Endothelial cell of umbilical vein (primary cell): ENCODE measurements at regions not wholly inside any gene's neighbourhood (a gene's known extent, or its start where the extent isn't known, plus 50 kb on each side); places are given as distances from the start of the nearest gene placed in this dataset.

Source experiments
- BruUV-seq: library from RNA; stranded (reverse); fragments of 400-500 nt; replicated peaks from 2 replicates; lab custom pipeline; 2021; lab: Mats Ljungman, UMichigan
- CTCF ChIA-PET: fragments of 300-600, 350-600 bp; sonication (Branson Sonifier 250); formaldehyde crosslinking; loops from one replicate; lab custom pipeline; 2021; ENCODE audit warnings: antibody characterized with exemption, inconsistent platforms; lab: Charles Lee
- POLR2A ChIA-PET: fragments of 300-600, 350-600 bp; sonication (Branson Sonifier 250); formaldehyde crosslinking; loops from one replicate; lab custom pipeline; 2021; ENCODE audit warnings: antibody characterized with exemption, inconsistent platforms; lab: Charles Lee
- DNase-seq: peaks from one replicate; pipeline ENCODE4 v3.0.0-alpha.2; 2011; ENCODE audit warnings: low read depth, low spot score
- FAIRE-seq: peaks from 2 replicates; lab custom pipeline; 2011; peaks lifted over from hg19 to GRCh38; lab: Jason Lieb, UNC
- H2AFZ ChIP-seq: 2 replicates; pipeline ENCODE4 v1.6.0; 2012; ENCODE audit warnings: low read depth, low read length, control low read depth, inconsistent platforms
- H3K27ac ChIP-seq: 2 replicates; pipeline ENCODE4 v1.5.1; 2011; ENCODE audit warnings: low read depth, mild to moderate bottlenecking, control low read depth, low read length, moderate library complexity; ENCODE audit not compliant: insufficient read depth
- H3K27me3 ChIP-seq, 2 experiments: 2 replicates each; pipeline versions ENCODE4 v1.6.0 to v1.6.1; 2011; ENCODE audit warnings: low read length in 2 of 2, mixed read lengths in 1 of 2; ENCODE audit not compliant: control insufficient read depth in 2 of 2, insufficient read depth in 2 of 2
- H3K36me3 ChIP-seq, 2 experiments: 2 replicates in 1 of 2; 3 replicates in 1 of 2; pipeline ENCODE4 v1.5.1; 2011; ENCODE audit warnings: low read length in 2 of 2, mild to moderate bottlenecking in 1 of 2, moderate library complexity in 1 of 2; ENCODE audit not compliant: control insufficient read depth in 2 of 2, insufficient read depth in 2 of 2; ENCODE audit errors: extremely low read depth in 1 of 2
- H3K4me1 ChIP-seq: 3 replicates; pipeline ENCODE4 v1.5.1; 2011; ENCODE audit warnings: mild to moderate bottlenecking, low read length; ENCODE audit not compliant: control insufficient read depth, insufficient read depth; ENCODE audit errors: extremely low read depth
- H3K4me2 ChIP-seq: 2 replicates; pipeline ENCODE4 v1.6.1; 2011; ENCODE audit warnings: low read length, control low read depth, mixed read lengths; ENCODE audit not compliant: insufficient read depth
- H3K4me3 ChIP-seq, 3 experiments: fragments of 200-600 bp in 1 of 3; sonication (generic), shearing (Covaris generic) in 1 of 3; replicated peaks in 1 of 3; 2 replicates each; pipeline ENCODE4 v1.5.1; 2011 to 2016; ENCODE audit warnings: control low read depth in 3 of 3, low read length in 3 of 3, mild to moderate bottlenecking in 2 of 3, inconsistent platforms in 1 of 3, low read depth in 1 of 3, moderate library complexity in 1 of 3; ENCODE audit not compliant: insufficient read depth in 1 of 3
- H3K79me2 ChIP-seq: 2 replicates; pipeline ENCODE4 v1.6.0; 2012; ENCODE audit warnings: low read length, inconsistent platforms; ENCODE audit not compliant: control insufficient read depth, insufficient read depth
- H3K9ac ChIP-seq: replicated peaks from 2 replicates; pipeline ENCODE3; 2011; ENCODE audit warnings: low read length, control low read depth; ENCODE audit not compliant: insufficient read depth; ENCODE audit errors: extremely low read depth
- H3K9me1 ChIP-seq: replicated peaks from 3 replicates; pipeline ENCODE4 v1.6.0; 2011; ENCODE audit warnings: mild to moderate bottlenecking, low read length; ENCODE audit not compliant: control insufficient read depth, insufficient read depth; ENCODE audit errors: extremely low read depth
- H3K9me3 ChIP-seq: replicated peaks from 2 replicates; pipeline ENCODE4 v1.5.1; 2012; ENCODE audit warnings: low read length, inconsistent platforms; ENCODE audit not compliant: control insufficient read depth, insufficient read depth
- H4K20me1 ChIP-seq: replicated peaks from 2 replicates; pipeline ENCODE3; 2011; ENCODE audit warnings: mild to moderate bottlenecking, low read length; ENCODE audit not compliant: control insufficient read depth, insufficient read depth; ENCODE audit errors: extremely low read depth
- CTCF ChIP-seq, 2 donors: IDR thresholded peaks; 1 replicate in 1 of 2; 2 replicates in 1 of 2; pipeline ENCODE4 v1.5.1; 2011; ENCODE audit warnings: low read length in 2 of 2, mild to moderate bottlenecking in 2 of 2, moderate library complexity in 2 of 2, control low read depth in 1 of 2, inconsistent platforms in 1 of 2, low read depth in 1 of 2; ENCODE audit not compliant: insufficient read depth in 1 of 2; ENCODE audit errors: extremely low read depth in 1 of 2
- EZH2 ChIP-seq: IDR thresholded peaks from 2 replicates; pipeline ENCODE4 v1.6.1; 2012; ENCODE audit warnings: borderline replicate concordance, low read depth, mild to moderate bottlenecking, moderate library complexity, low read length, inconsistent platforms; ENCODE audit not compliant: severe bottlenecking
- FOS ChIP-seq: IDR thresholded peaks from 2 replicates; pipeline ENCODE4 v1.6.1; 2011; ENCODE audit warnings: mild to moderate bottlenecking, low read length, moderate library complexity, borderline replicate concordance; ENCODE audit not compliant: insufficient read depth
- GATA2 ChIP-seq: IDR thresholded peaks from 2 replicates; pipeline ENCODE4 v1.7.0; 2011; ENCODE audit warnings: low read depth, mild to moderate bottlenecking, moderate library complexity, mixed read lengths, low read length; ENCODE audit not compliant: insufficient read length, insufficient read depth
- JUN ChIP-seq: IDR thresholded peaks from 2 replicates; pipeline ENCODE4 v1.6.1; 2011; ENCODE audit warnings: borderline replicate concordance, low read depth; ENCODE audit not compliant: insufficient read length, insufficient read depth
- MAX ChIP-seq: IDR thresholded peaks from 2 replicates; pipeline ENCODE4 v1.6.1; 2011; ENCODE audit not compliant: insufficient read depth, insufficient read length
- MYC ChIP-seq: IDR thresholded peaks from one replicate; pipeline ENCODE4 v1.6.1; 2011; ENCODE audit warnings: mild to moderate bottlenecking, low read depth, low read length
- POLR2A ChIP-seq: IDR thresholded peaks from 2 replicates; pipeline ENCODE4 v1.6.1; 2012; ENCODE audit warnings: low read depth, mild to moderate bottlenecking, control low read depth, low read length
- POLR2AphosphoS5 ChIP-seq: IDR thresholded peaks from 2 replicates; pipeline ENCODE4 v1.6.1; 2012; ENCODE audit warnings: low read depth, mild to moderate bottlenecking, control low read depth, low read length, moderate library complexity; ENCODE audit not compliant: insufficient read depth
- dilution Hi-C: fragments of 300-500 bp; cut with MboI; formaldehyde crosslinking; loops from one replicate; pipeline ENCODE4 v1.15.0; 2019; ENCODE audit warnings: low sequenced_read_pairs; ENCODE audit not compliant: extremely low pct_ligation_motif_present
- intact Hi-C: fragments of 100-400 bp; cut with micrococcal nuclease; formaldehyde crosslinking; loops from one replicate; pipeline ENCODE4 v1.10.0; 2022

GRCh38 chr6:120147071-120147871 lies 797.7 kb upstream of the MAN1A1 start:
- FAIRE-seq (no peak), DNase-seq (no peak)
- Histone ChIP-seq H4K20me1 (no peaks in the 10 kb centered on the region), H3K9me3 (no peaks in the 10 kb centered on the region), H3K79me2 (no peaks in the 10 kb centered on the region), H3K4me3 (no peak overlapping the region), H3K4me2 (no peak overlapping the region), H2AFZ (no peak overlapping the region), H3K27ac (no peak overlapping the region), H3K9ac (no peak overlapping the region), H3K36me3 (no peaks in the 10 kb centered on the region), H3K4me1 (no peaks in the 10 kb centered on the region), H3K9me1 (no peaks in the 10 kb centered on the region), H3K27me3 (no peaks in the 10 kb centered on the region)
- dilution Hi-C loops = no loop called here
- POLR2A ChIA-PET = no interaction called here
- no peak for TF ChIP-seq EZH2
- no peak for TF ChIP-seq POLR2AphosphoS5
- no peak for TF ChIP-seq POLR2A
- TF ChIP-seq MAX = no peak
- TF ChIP-seq GATA2 = no peak
- no peak for TF ChIP-seq FOS
- no peak for TF ChIP-seq CTCF (IDR thresholded peaks at IDR 0.05; ENCODE audit: extremely low read depth in 1 of 2, insufficient read depth in 1 of 2, low read depth in 1 of 2, low read length in 2 of 2)
- TF ChIP-seq JUN = no peak
- no peak for TF ChIP-seq MYC
- intact Hi-C loops = no loop called here
- CTCF ChIA-PET = no interaction called here
- BruUV-seq = no TSS peak
